ENCODE measurements at regions not wholly inside any gene's neighbourhood (a gene's known extent, or its start where the extent isn't known, plus 50 kb on each side); places are given as distances from the start of the nearest gene placed in this dataset.

DNA sequence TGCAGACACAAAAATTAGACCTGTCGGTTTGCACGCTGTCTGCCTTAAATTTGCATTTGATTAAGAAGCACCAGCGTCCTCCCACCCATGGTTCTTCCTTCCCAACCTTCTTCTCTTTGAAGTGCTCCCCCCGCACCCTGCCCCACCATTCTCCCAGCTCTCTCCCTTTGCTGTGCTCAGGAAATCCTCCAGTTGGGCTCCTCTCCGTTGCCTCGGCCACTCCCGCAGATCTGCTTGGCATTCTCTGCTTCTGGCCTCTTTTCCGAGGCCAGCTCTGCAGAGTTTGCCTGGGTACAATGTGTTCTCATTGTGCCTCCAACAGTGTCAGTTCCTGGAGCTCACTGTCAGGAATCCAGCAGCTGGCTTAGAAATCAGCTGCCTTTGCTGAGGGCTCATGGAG, 126.1 kb downstream of the NAV1 start:
- 70 to 80% methylated on average over 8 of the region's 8 CpGs for WGBS, 2 donors
- Histone ChIP-seq H3K9me3 (no peaks in the 10 kb centered on the region), H3K27me3 (no peaks in the 10 kb centered on the region), H3K4me1 (peaks cover 0 to 58% (median 29%) of the 10 kb centered on the region in 9 donors), H3K4me3 (no peak overlapping the region), H3K36me3 (peaks cover 0 to 15% (median 0%) of the 10 kb centered on the region in 9 donors), H3K27ac (no peak overlapping the region)
- no peak for ATAC-seq
- TF ChIP-seq, protein P1, sequence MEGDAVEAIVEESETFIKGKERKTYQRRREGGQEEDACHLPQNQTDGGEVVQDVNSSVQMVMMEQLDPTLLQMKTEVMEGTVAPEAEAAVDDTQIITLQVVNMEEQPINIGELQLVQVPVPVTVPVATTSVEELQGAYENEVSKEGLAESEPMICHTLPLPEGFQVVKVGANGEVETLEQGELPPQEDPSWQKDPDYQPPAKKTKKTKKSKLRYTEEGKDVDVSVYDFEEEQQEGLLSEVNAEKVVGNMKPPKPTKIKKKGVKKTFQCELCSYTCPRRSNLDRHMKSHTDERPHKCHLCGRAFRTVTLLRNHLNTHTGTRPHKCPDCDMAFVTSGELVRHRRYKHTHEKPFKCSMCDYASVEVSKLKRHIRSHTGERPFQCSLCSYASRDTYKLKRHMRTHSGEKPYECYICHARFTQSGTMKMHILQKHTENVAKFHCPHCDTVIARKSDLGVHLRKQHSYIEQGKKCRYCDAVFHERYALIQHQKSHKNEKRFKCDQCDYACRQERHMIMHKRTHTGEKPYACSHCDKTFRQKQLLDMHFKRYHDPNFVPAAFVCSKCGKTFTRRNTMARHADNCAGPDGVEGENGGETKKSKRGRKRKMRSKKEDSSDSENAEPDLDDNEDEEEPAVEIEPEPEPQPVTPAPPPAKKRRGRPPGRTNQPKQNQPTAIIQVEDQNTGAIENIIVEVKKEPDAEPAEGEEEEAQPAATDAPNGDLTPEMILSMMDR (IDR thresholded peaks at IDR 0.05), result no peak
- DNase-seq, result no peak
- intact Hi-C loops (cut with DNase I), result no loop called here

DNA sequence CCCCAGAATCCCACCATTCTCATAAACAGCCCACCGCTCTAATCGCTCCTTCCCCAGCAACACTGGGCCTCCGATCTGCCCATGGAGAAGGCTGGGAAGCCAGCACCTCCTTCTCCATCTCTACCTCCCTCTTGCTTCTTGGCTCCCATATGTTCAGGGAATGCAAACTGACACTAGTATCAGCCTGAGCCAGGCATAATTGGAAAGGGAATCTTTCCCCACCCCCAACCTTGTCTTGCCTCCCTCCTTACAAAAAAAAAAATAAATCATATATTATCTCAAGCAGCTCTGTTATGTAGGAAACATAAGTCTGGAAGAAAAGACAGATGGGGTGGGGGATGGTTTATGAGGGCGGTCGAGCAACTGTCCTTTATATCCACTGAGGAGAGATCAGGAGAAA, 127.2 kb downstream of the NAV1 start:
- Histone ChIP-seq H3K9me3 (no peaks in the 10 kb centered on the region), H3K27me3 (no peaks in the 10 kb centered on the region), H3K27ac (no peak overlapping the region), H3K4me3 (no peak overlapping the region), H3K36me3 (peaks cover 0 to 9% (median 0%) of the 10 kb centered on the region in 9 donors), H3K4me1 (peaks cover 0 to 55% (median 25%) of the 10 kb centered on the region in 9 donors)
- TF ChIP-seq, protein P1 (IDR thresholded peaks at IDR 0.05), result no peak
- no peak for ATAC-seq
- no peak for DNase-seq
- intact Hi-C loops (cut with DNase I), result no loop called here
- WGBS, 2 donors, result 92 to 94% methylated on average over 5 of the region's 5 CpGs

DNA sequence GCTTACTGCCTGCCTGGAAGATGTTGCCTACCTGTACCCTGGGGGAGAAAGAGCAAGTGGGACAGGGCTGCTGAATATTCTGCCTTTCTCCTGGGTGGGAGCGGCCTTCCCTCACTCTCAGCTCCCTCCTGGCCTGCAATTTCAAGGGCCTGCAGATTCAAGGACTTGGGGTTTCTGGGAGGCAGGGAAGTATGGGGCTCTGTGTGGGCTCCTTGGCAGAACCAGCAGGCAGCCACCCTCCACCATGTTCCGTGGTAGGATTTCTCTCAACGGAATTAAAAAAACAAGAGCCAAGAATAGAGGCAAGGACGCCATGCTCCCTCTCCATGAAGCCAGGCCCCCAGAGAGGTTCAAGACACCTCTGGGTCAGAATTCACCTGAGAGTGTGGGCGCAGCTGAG, 127.7 kb downstream of the NAV1 start:
- H3K27me3 ChIP-seq, result no peaks in the 10 kb centered on the region
- H3K36me3 ChIP-seq, result peaks cover 0 to 9% (median 0%) of the 10 kb centered on the region in 9 donors
- DNase-seq (no peak), ATAC-seq (no peak)
- peaks cover 0 to 50% (median 22%) of the 10 kb centered on the region in 9 donors for H3K4me1 ChIP-seq
- 93 to 94% methylated on average over 5 of the region's 5 CpGs for WGBS, 2 donors
- H3K4me3 ChIP-seq, result no peak overlapping the region
- H3K27ac ChIP-seq, result no peak overlapping the region
- TF ChIP-seq, protein P1 (IDR thresholded peaks at IDR 0.05), result no peak
- H3K9me3 ChIP-seq, result no peaks in the 10 kb centered on the region
- intact Hi-C loops (cut with DNase I), result no loop called here

DNA sequence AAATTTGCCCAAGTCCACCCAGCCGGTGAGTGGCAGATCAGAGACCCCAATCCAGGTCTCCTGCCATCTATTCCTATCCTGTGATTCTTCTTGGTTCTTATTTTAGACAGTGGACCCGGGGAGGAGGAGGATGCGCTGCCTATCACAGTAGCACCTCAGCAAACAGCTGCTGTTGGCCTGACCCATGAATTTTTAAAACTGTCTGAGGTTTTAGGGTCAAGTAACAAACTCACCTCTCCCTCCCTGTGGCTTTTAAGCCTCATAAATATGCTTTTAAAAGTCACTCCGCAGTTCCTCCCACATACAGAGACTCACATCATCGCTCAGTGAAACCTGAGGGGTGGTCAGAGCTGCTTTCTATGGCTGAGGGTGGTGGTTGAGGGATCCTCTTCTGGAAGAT, 128.6 kb downstream of the NAV1 start:
- intact Hi-C loops (cut with DNase I), result no loop called here
- Histone ChIP-seq H3K27ac (no peak overlapping the region), H3K4me3 (no peak overlapping the region), H3K9me3 (no peaks in the 10 kb centered on the region), H3K27me3 (no peaks in the 10 kb centered on the region), H3K36me3 (peaks cover 0 to 4% (median 0%) of the 10 kb centered on the region in 9 donors), H3K4me1 (peaks cover 0 to 45% (median 13%) of the 10 kb centered on the region in 9 donors)
- WGBS, 2 donors, result 83 to 93% methylated on average over 5 of the region's 5 CpGs
- TF ChIP-seq, protein P1 (IDR thresholded peaks at IDR 0.05), result no peak
- DNase-seq (no peak), ATAC-seq (no peak)

Data from heart right ventricle (tissue), 16 donors.